DMS 273 treated with DMSO at 0.1 percent for 48 hours (cell line): ENCODE measurements at regions not wholly inside any gene's neighbourhood (a gene's known extent, or its start where the extent isn't known, plus 50 kb on each side); places are given as distances from the start of the nearest gene placed in this dataset.

Source experiments
- DNase-seq: peaks from one replicate; lab custom pipeline; 2025; lab: John Stamatoyannopoulos, UW

DNA sequence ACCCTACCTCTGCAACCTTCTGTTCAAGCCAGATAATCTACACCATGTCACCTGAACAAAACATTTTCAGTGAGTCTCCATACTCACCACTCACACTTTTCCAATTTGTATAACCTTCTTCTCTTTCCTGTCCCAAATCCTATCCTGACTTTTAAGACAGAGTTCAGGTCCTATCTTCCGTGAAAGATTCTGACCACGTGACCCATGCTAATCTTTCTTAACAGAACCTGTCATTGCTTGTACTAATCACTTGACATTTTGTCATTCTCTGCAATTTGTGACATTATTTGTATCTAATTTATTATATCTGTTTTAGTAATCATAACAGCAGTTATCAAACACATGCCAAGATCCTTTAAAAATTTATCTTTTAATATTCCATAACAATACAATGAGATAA, 132.5 kb upstream of the PRLR start:
- no peak for DNase-seq

- DNase-seq = peak; percentile 9
Measured at GRCh38 chr5:35360671-35361070, 130.4 kb upstream of the PRLR start.

DNA sequence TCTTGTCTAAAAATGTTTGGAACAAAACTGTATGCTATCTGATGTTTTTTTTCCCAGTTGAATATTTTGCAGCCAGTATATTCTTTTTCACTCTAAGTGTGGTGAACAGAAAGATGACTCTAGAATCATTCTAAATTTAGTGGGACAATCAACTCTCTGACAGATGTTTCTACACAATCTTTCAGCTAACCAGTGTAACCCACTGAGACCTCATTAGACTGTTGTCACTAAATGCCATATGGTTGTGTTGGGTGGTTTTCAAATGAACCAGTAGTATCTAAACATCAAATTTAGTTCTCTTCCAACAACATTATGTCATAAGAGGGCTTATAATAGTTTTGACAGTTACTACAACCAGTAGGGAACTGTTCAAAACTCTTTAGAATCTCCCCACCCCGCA, 129.6 kb upstream of the PRLR start:
- DNase-seq = peak; percentile 31

DNA sequence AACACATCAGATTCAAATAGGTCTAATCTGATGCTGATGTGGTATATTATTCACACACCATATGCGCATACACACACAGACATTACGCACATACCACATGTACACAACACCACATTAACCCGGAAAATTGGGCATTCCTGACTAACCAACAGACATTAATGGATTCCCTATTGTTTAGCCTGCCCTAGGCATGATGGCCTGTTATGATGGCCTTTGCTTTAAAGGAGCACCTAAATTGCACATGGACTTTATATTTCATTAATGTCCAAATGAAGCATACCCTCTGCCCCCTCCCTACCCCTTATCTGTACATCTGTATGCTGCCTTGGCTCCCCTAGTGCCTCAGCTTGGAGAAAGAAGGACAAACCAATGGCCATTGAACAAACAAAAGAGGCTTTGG, 127.7 kb upstream of the PRLR start:
- no peak for DNase-seq

DNA sequence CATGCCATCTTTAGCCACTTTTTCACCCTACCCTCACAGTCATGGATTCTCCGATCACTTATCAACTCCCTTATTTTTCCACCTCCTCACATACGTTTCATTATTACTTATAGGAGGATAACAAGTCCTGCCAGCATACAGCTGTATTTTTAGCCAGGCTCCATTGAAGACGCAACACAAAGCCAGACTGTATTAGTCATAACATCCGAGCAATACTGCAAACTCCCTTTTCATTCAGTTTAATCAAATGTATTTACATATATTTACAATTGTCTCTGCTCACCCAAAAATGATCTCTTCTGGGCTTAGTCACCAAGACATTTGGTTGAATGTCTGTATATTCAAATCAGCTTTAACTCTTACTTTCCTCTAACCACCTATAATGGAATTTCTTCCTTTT, 126.4 kb upstream of the PRLR start:
- DNase-seq = no peak

DNA sequence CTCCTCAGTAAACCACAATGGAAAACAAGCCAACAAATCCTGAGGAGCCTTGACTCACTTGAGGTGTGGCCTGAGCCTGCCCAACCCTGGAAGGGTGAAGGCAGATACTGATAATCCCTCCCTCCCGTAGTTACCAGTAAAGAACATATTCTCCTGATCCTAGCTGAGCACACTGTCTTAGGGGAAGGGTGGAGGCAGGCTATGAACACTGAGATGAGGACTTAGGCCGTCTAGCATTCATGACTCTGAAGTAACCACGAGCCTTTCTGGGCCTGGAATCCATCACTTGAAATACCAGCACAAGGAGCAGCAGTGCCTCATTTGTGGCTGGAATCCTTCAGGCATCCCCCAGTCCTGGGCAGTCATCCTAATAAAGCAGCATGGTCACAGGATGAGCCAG, 124.5 kb upstream of the PRLR start:
- DNase-seq = no peak

DNA sequence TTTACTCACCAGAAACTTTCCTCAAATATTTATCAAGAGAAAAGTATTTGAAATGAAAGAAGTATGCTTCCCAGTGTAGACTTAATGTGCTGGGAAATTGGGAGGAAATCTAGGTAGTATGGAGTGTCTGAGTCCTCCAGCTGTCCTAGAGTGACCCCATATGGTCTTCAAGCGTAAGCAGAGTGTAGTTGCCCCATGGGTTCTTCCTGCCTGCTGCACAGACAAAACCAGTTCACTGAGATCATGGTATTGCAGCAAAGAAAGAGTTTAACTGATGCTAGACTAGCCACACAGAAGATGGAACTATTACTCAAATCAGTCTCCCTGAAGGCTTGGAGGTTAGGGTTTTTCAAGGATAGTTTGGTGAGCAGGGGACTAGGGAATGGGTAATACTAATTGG, 114.9 kb upstream of the PRLR start:
- no peak for DNase-seq

GRCh38 chr5:35342664-35343063, 112.4 kb upstream of the PRLR start:
- DNase-seq = no peak

- DNase-seq = no peak
Measured at GRCh38 chr5:35341189-35341588, 110.9 kb upstream of the PRLR start.

DNA sequence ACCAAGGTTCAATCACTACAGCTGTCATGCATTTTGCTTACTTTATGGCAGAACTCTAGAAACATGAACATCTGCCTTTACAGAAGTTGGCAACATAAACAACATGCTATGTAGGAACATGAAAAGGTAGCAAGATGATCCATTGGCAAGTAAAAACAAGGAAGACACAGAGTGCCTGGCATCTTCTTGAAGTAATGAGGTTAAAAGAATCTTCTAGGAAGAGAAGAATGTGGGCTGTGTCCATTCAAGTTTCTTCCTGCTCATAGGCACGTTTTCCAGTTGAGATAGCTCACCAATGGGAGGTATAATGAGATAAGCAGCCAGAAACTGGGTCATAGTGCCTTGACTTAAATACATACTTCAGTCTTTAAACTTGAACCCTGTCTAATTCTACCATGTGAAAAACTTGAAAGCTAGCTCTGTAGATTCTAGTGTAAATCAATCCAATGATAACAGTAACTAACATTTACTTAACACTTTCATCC, 109.4 kb upstream of the PRLR start:
- DNase-seq = no peak

GRCh38 chr5:35339006-35339405, 108.7 kb upstream of the PRLR start:
- DNase-seq = no peak

GRCh38 chr5:35338157-35338453, 107.8 kb upstream of the PRLR start:
- no peak for DNase-seq

- DNase-seq = no peak
Measured at GRCh38 chr5:35337340-35338156, 107.3 kb upstream of the PRLR start.

DNA sequence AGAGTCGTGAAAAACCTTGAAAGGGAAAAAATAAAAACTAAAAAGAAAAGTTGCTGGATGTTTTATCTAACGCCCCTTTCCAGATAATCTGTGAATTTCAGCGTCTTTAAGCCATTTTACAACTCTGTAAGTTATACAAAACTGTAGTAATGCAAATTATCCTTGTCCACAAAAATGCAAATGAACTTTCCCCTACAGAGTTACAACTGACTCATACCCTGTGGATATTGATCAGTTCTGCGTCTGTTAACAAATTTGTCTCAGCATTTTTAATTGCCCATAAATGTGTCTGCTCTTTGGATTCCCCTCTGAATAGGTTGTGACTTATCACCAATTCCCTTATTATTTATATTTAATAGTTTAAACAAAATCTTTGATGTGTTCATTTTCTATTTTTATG, 105.9 kb upstream of the PRLR start:
- DNase-seq = no peak

- DNase-seq = no peak
Measured at GRCh38 chr5:35335752-35336151, 105.5 kb upstream of the PRLR start.

GRCh38 chr5:35333366-35333765, 103.1 kb upstream of the PRLR start:
- DNase-seq = no peak

- no peak for DNase-seq
Measured at GRCh38 chr5:35331956-35332950, 102.0 kb upstream of the PRLR start.

DNA sequence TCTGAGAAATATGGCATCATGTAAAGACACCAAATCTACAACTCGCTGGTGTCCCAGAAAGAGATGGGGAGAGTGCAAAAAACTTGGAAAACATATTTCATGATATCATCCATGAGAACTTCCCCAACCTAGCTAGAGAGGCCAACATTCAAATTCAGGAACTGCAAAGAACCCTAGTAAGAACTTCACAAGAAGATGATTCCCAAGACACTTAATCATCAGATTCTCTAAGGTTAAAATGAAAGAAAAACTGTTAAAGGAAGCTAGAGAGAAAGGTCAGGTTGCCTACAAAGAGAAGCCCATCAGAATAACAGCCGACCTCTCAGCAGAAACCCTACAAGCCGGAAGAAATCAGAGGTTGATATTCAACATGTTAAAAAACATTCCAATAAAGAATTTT, 95.5 kb upstream of the PRLR start:
- no peak for DNase-seq

DNA sequence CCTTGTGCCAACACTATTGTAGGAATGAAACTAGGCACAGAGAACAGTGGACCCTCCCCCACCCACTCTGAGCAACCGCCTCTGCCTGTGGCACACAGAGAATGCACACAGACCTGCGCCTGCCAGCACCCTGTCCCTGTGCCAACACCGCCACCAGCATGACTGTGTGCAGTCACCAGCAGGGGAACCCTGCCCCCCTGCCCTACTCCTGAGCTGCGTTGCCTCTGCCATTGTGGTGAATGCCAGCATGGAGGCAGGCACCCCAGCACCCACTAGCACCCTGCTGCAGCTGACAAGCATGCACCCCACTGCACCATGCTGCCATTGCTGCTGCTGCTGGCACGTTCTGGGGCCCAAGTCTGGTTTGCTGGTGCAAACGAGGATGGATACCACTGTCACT, 94.4 kb upstream of the PRLR start:
- no peak for DNase-seq

GRCh38 chr5:35324201-35324600, 93.9 kb upstream of the PRLR start:
- no peak for DNase-seq

GRCh38 chr5:35320029-35320428, 89.7 kb upstream of the PRLR start:
- no peak for DNase-seq

GRCh38 chr5:35319333-35320002, 89.2 kb upstream of the PRLR start:
- DNase-seq = no peak

DNA sequence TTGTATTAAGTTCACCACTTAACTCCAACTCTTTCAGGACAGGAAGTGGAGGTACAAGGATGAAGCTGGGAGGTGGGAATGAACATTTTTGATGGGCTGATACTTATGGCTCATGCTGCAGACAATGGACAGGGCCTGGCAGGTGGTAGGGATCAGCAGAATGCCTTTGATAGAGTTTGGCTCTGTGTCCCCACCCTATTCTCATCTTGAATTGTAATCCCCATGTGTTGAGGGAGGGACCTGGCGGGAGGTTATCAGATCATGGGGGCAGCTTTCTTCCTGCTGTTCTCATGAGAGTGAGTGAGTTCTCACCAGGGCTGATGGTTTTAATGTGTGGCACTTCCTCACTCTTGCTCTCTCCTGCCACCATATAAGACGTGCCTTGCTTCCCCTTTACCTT, 87.3 kb upstream of the PRLR start:
- DNase-seq = no peak
